PFSK-1 (cell line): ENCODE measurements at regions not wholly inside any gene's neighbourhood (a gene's known extent, or its start where the extent isn't known, plus 50 kb on each side); places are given as distances from the start of the nearest gene placed in this dataset.

Source experiments
- POLR2AphosphoS5 ChIP-seq: IDR thresholded peaks from 2 replicates; pipeline ENCODE4 v1.6.1; 2012; ENCODE audit warnings: low read depth, mild to moderate bottlenecking, control low read depth, low read length, moderate library complexity
- REST ChIP-seq, 2 experiments: IDR thresholded peaks; 2 replicates each; pipeline versions ENCODE4 v1.6.1 to v1.8.0; 2011 to 2012; ENCODE audit warnings: low read depth in 2 of 2, low read length in 2 of 2, control low read depth in 1 of 2, inconsistent platforms in 1 of 2, mild to moderate bottlenecking in 1 of 2, moderate library complexity in 1 of 2; ENCODE audit not compliant: insufficient read depth in 1 of 2
- TAF1 ChIP-seq: IDR thresholded peaks from 2 replicates; pipeline ENCODE4 v1.6.1; 2012; ENCODE audit warnings: low read length, control low read depth, borderline replicate concordance; ENCODE audit not compliant: insufficient read depth

- no peak for TF ChIP-seq REST (IDR thresholded peaks at IDR 0.05; ENCODE audit: insufficient read depth in 1 of 2, low read depth in 2 of 2, low read length in 2 of 2)
- TF ChIP-seq POLR2AphosphoS5: no peak
- TF ChIP-seq TAF1: no peak
Observed at GRCh38 chr4:179858221-179858620, 2385.0 kb upstream of the TENM3 start.
